ENCODE measurements at regions not wholly inside any gene's neighbourhood (a gene's known extent, or its start where the extent isn't known, plus 50 kb on each side); places are given as distances from the start of the nearest gene placed in this dataset.

- TF ChIP-seq POLR2AphosphoS5 (IDR thresholded peaks at IDR 0.05) (no peak), POLR2A (IDR thresholded peaks at IDR 0.05) (no peak), EP300 (IDR thresholded peaks at IDR 0.05) (no peak)
- TF ChIP-seq, protein P1, sequence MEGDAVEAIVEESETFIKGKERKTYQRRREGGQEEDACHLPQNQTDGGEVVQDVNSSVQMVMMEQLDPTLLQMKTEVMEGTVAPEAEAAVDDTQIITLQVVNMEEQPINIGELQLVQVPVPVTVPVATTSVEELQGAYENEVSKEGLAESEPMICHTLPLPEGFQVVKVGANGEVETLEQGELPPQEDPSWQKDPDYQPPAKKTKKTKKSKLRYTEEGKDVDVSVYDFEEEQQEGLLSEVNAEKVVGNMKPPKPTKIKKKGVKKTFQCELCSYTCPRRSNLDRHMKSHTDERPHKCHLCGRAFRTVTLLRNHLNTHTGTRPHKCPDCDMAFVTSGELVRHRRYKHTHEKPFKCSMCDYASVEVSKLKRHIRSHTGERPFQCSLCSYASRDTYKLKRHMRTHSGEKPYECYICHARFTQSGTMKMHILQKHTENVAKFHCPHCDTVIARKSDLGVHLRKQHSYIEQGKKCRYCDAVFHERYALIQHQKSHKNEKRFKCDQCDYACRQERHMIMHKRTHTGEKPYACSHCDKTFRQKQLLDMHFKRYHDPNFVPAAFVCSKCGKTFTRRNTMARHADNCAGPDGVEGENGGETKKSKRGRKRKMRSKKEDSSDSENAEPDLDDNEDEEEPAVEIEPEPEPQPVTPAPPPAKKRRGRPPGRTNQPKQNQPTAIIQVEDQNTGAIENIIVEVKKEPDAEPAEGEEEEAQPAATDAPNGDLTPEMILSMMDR (IDR thresholded peaks at IDR 0.05) = no peak
Observed at GRCh38 chr2:149906886-149907285, 319.3 kb upstream of the MMADHC start.

Data from stomach (tissue), 4 donors.